Muscle layer of colon (tissue), 2 donors: ENCODE measurements at regions not wholly inside any gene's neighbourhood (a gene's known extent, or its start where the extent isn't known, plus 50 kb on each side); places are given as distances from the start of the nearest gene placed in this dataset.

Source experiments
- H3K27ac ChIP-seq: one replicate; pipeline ENCODE4 v1.7.0; 2013; ENCODE audit warnings: low read depth, mild to moderate bottlenecking, low read length, moderate library complexity
- H3K27me3 ChIP-seq, 2 donors: one replicate each; pipeline ENCODE4 v1.7.0; 2013; ENCODE audit warnings: low read length in 2 of 2, mild to moderate bottlenecking in 2 of 2; ENCODE audit not compliant: insufficient read depth in 2 of 2, control insufficient read depth in 1 of 2
- H3K36me3 ChIP-seq: one replicate; pipeline ENCODE4 v1.7.0; 2013; ENCODE audit warnings: mild to moderate bottlenecking, low read length; ENCODE audit not compliant: insufficient read depth
- H3K4me1 ChIP-seq: one replicate; pipeline ENCODE4 v1.7.0; 2013; ENCODE audit warnings: mild to moderate bottlenecking, low read length; ENCODE audit not compliant: insufficient read depth
- H3K4me3 ChIP-seq, 2 donors: one replicate each; pipeline ENCODE4 v1.7.0; 2013; ENCODE audit warnings: low read length in 2 of 2, low read depth in 1 of 2, mild to moderate bottlenecking in 1 of 2, moderate library complexity in 1 of 2
- H3K9ac ChIP-seq: one replicate; pipeline ENCODE4 v1.7.0; 2013; ENCODE audit warnings: low read length
- H3K9me3 ChIP-seq: one replicate; pipeline ENCODE4 v1.7.0; 2013; ENCODE audit warnings: mild to moderate bottlenecking, low read length
- donor health status: abdominal sarcoma.
- donor health status: Adenocarcinoma of cecum.

GRCh38 chr14:51185180-51185579 lies 54.9 kb upstream of the TMX1 start:
- no peaks in the 10 kb centered on the region for H3K9me3 ChIP-seq
- peaks cover 13% of the 10 kb centered on the region for H3K4me1 ChIP-seq
- no peak overlapping the region for H3K27ac ChIP-seq
- H3K27me3 ChIP-seq, result no peaks in the 10 kb centered on the region
- no peak overlapping the region for H3K9ac ChIP-seq
- no peaks in the 10 kb centered on the region for H3K36me3 ChIP-seq
- H3K4me3 ChIP-seq, result no peak overlapping the region

GRCh38 chr14:51185754-51186153 lies 54.3 kb upstream of the TMX1 start:
- no peaks in the 10 kb centered on the region for H3K36me3 ChIP-seq
- H3K9me3 ChIP-seq, result no peaks in the 10 kb centered on the region
- H3K9ac ChIP-seq, result no peak overlapping the region
- no peak overlapping the region for H3K4me3 ChIP-seq
- peaks cover 13% of the 10 kb centered on the region for H3K4me1 ChIP-seq
- H3K27me3 ChIP-seq, result no peaks in the 10 kb centered on the region
- H3K27ac ChIP-seq, result no peak overlapping the region

- Histone ChIP-seq H3K36me3 (no peaks in the 10 kb centered on the region), H3K27me3 (no peaks in the 10 kb centered on the region), H3K27ac (no peak overlapping the region), H3K4me3 (no peak overlapping the region), H3K9me3 (no peaks in the 10 kb centered on the region), H3K9ac (no peak overlapping the region), H3K4me1 (peaks cover 5% of the 10 kb centered on the region)
Observed at GRCh38 chr14:51188566-51189185, 51.4 kb upstream of the TMX1 start.

- Histone ChIP-seq H3K4me3 (no peak overlapping the region), H3K27me3 (no peaks in the 10 kb centered on the region), H3K27ac (no peak overlapping the region), H3K9me3 (no peaks in the 10 kb centered on the region), H3K36me3 (no peaks in the 10 kb centered on the region), H3K4me1 (peaks cover 5% of the 10 kb centered on the region), H3K9ac (no peak overlapping the region)
Observed at GRCh38 chr14:51189600-51190376, 50.3 kb upstream of the TMX1 start.
